Liver (tissue), 8 donors: ENCODE measurements at regions not wholly inside any gene's neighbourhood (a gene's known extent, or its start where the extent isn't known, plus 50 kb on each side); places are given as distances from the start of the nearest gene placed in this dataset.

Experiments
- DNase-seq: peaks from one replicate; pipeline ENCODE4 v3.0.0-alpha.2; 2017; ENCODE audit warnings: low spot score
- H3K27ac ChIP-seq, 2 donors: one replicate each; pipeline ENCODE4 v1.7.0; 2013; ENCODE audit warnings: inconsistent platforms in 2 of 2, low read length in 2 of 2, control low read depth in 1 of 2, low read depth in 1 of 2, mild to moderate bottlenecking in 1 of 2
- H3K27me3 ChIP-seq, 4 donors: one replicate each; pipeline versions ENCODE4 v1.6.1 to v1.7.0; 2013; ENCODE audit warnings: low read length in 3 of 4, inconsistent platforms in 1 of 4, mild to moderate bottlenecking in 1 of 4, moderate library complexity in 1 of 4; ENCODE audit not compliant: control insufficient read depth in 4 of 4, insufficient read depth in 4 of 4
- H3K36me3 ChIP-seq, 4 donors: one replicate each; pipeline versions ENCODE4 v1.6.1 to v1.7.0; 2013; ENCODE audit warnings: low read length in 3 of 4, mild to moderate bottlenecking in 3 of 4, low read depth in 1 of 4, moderate library complexity in 1 of 4; ENCODE audit not compliant: control insufficient read depth in 4 of 4, insufficient read depth in 3 of 4
- H3K4me1 ChIP-seq, 4 donors: one replicate each; pipeline versions ENCODE4 v1.6.1 to v1.7.0; 2013; ENCODE audit warnings: low read length in 3 of 4, mild to moderate bottlenecking in 3 of 4, moderate library complexity in 1 of 4; ENCODE audit not compliant: control insufficient read depth in 4 of 4, insufficient read depth in 4 of 4
- H3K4me3 ChIP-seq, 3 donors: one replicate each; pipeline versions ENCODE4 v1.6.1 to v1.7.0; 2013; ENCODE audit warnings: low read length in 3 of 3, control low read depth in 1 of 3, low read depth in 1 of 3, mild to moderate bottlenecking in 1 of 3
- H3K9ac ChIP-seq, 2 donors: one replicate each; pipeline ENCODE4 v1.7.0; 2013; ENCODE audit warnings: low read length in 2 of 2, mild to moderate bottlenecking in 2 of 2, moderate library complexity in 2 of 2, control low read depth in 1 of 2, low read depth in 1 of 2
- H3K9me3 ChIP-seq, 4 donors: one replicate each; pipeline versions ENCODE4 v1.6.1 to v1.7.0; 2013; ENCODE audit warnings: low read length in 3 of 4; ENCODE audit not compliant: control insufficient read depth in 4 of 4
- ATF3 ChIP-seq: IDR thresholded peaks from 2 replicates; pipeline ENCODE4 v1.6.1; 2016; ENCODE audit warnings: antibody characterized with exemption
- CTCF ChIP-seq: fragments of 150-350 bp; IDR thresholded peaks from 2 replicates; pipeline ENCODE4 v1.5.1; 2017; ENCODE audit warnings: improper control_type of control experiment, low read depth, low read length; ENCODE audit not compliant: missing input control
- EGR1 ChIP-seq, 2 donors: IDR thresholded peaks; 2 replicates each; pipeline ENCODE4 v1.6.1; 2016 to 2018; ENCODE audit warnings: antibody characterized with exemption in 2 of 2, low read depth in 2 of 2
- FOXA1 ChIP-seq: IDR thresholded peaks from 2 replicates; pipeline ENCODE4 v1.6.1; 2016; ENCODE audit warnings: antibody characterized with exemption
- FOXA2 ChIP-seq: IDR thresholded peaks from 2 replicates; pipeline ENCODE4 v1.6.1; 2016; ENCODE audit warnings: antibody characterized with exemption
- GABPA ChIP-seq, 2 donors: IDR thresholded peaks in 1 of 2; conservative IDR thresholded peaks in 1 of 2; 2 replicates each; pipeline ENCODE4 v1.6.1; 2016; ENCODE audit warnings: antibody characterized with exemption in 2 of 2, mild to moderate bottlenecking in 1 of 2, moderate library complexity in 1 of 2
- HNF4A ChIP-seq, 2 donors: conservative IDR thresholded peaks; 2 replicates each; pipeline ENCODE4 v1.6.1; 2016; ENCODE audit warnings: antibody characterized with exemption in 2 of 2, mild to moderate bottlenecking in 2 of 2
- HNF4G ChIP-seq: IDR thresholded peaks from 2 replicates; pipeline ENCODE4 v1.6.1; 2016; ENCODE audit warnings: antibody characterized with exemption
- JUND ChIP-seq, 2 donors: IDR thresholded peaks; 2 replicates each; pipeline ENCODE4 v1.6.1; 2016; ENCODE audit warnings: antibody characterized with exemption in 2 of 2
- MAX ChIP-seq: IDR thresholded peaks from 2 replicates; pipeline ENCODE4 v1.6.1; 2016; ENCODE audit warnings: antibody characterized with exemption
- NR2F2 ChIP-seq: IDR thresholded peaks from 2 replicates; pipeline ENCODE4 v1.6.1; 2016; ENCODE audit warnings: antibody characterized with exemption
- RAD21 ChIP-seq, 2 donors: IDR thresholded peaks; 2 replicates each; pipeline ENCODE4 v1.6.1; 2016; ENCODE audit warnings: antibody characterized with exemption in 2 of 2, mild to moderate bottlenecking in 2 of 2
- REST ChIP-seq: IDR thresholded peaks from 2 replicates; pipeline ENCODE4 v1.6.1; 2016; ENCODE audit warnings: antibody characterized with exemption, mild to moderate bottlenecking
- RXRA ChIP-seq, 2 donors: IDR thresholded peaks; 2 replicates each; pipeline ENCODE4 v1.6.1; 2017 to 2018; ENCODE audit warnings: antibody characterized with exemption in 2 of 2, mild to moderate bottlenecking in 1 of 2
- SP1 ChIP-seq: IDR thresholded peaks from 2 replicates; pipeline ENCODE4 v1.6.1; 2018; ENCODE audit warnings: antibody characterized with exemption, mild to moderate bottlenecking
- TAF1 ChIP-seq: conservative IDR thresholded peaks from 2 replicates; pipeline ENCODE4 v1.6.1; 2016; ENCODE audit warnings: antibody characterized with exemption, mild to moderate bottlenecking
- YY1 ChIP-seq: IDR thresholded peaks from 2 replicates; pipeline ENCODE4 v1.6.1; 2016; ENCODE audit warnings: antibody characterized with exemption, mild to moderate bottlenecking
- ZBTB33 ChIP-seq: IDR thresholded peaks from 2 replicates; pipeline ENCODE4 v1.6.1; 2016; ENCODE audit warnings: antibody characterized with exemption
- WGBS: extraction: QIAGEN DNeasy Blood & Tissue Kit; methylation state at CpG from one replicate; pipeline ENCODE4 v1.1.7; 2013; 5-methylcytosine and 5-hydroxymethylcytosine counted together
- donor health status: healthy.
- donor health status: healthy.
- donor health status: healthy.
- donor health status: healthy.
- donor health status: healthy.

GRCh38 chr7:20026762-20027161 lies 190.4 kb downstream of the MACC1 start:
- Histone ChIP-seq H3K4me1 (no peaks in the 10 kb centered on the region), H3K9me3 (no peaks in the 10 kb centered on the region), H3K36me3 (no peaks in the 10 kb centered on the region), H3K27me3 (no peaks in the 10 kb centered on the region), H3K27ac (no peak overlapping the region), H3K4me3 (no peak overlapping the region), H3K9ac (no peak overlapping the region)
- WGBS, result 79% methylated on average over 4 of the region's 4 CpGs
- no peak for DNase-seq
- TF ChIP-seq RAD21 (IDR thresholded peaks at IDR 0.05) (no peak), REST (no peak)

GRCh38 chr7:20021831-20022230 lies 195.4 kb downstream of the MACC1 start:
- H3K27me3 ChIP-seq, result no peaks in the 10 kb centered on the region
- H3K36me3 ChIP-seq, result no peaks in the 10 kb centered on the region
- no peak for TF ChIP-seq FOXA2
- no peak for TF ChIP-seq EGR1 (IDR thresholded peaks at IDR 0.05; ENCODE audit: low read depth in 2 of 2)
- TF ChIP-seq ATF3, result no peak
- TF ChIP-seq CTCF, result no peak
- no peak for TF ChIP-seq HNF4A (conservative IDR thresholded peaks at IDR 0.05)
- TF ChIP-seq FOXA1, result no peak
- no peak for TF ChIP-seq REST
- no peak for TF ChIP-seq YY1
- TF ChIP-seq NR2F2, result no peak
- TF ChIP-seq HNF4G, result no peak
- TF ChIP-seq GABPA (IDR thresholded peaks at IDR 0.05 in 1 of 2, conservative IDR thresholded peaks at IDR 0.05 in 1 of 2), result no peak
- no peak for TF ChIP-seq ZBTB33
- no peak for TF ChIP-seq JUND (IDR thresholded peaks at IDR 0.05)
- no peak for TF ChIP-seq SP1
- no peak for TF ChIP-seq TAF1
- TF ChIP-seq MAX, result no peak
- no peak for TF ChIP-seq RAD21 (IDR thresholded peaks at IDR 0.05)
- TF ChIP-seq RXRA (IDR thresholded peaks at IDR 0.05), result no peak
- no peaks in the 10 kb centered on the region for H3K9me3 ChIP-seq
- no peak overlapping the region for H3K27ac ChIP-seq
- WGBS, result 23% methylated on average over 1 of the region's 1 CpG
- H3K9ac ChIP-seq, result no peak overlapping the region
- H3K4me3 ChIP-seq, result no peak overlapping the region
- no peaks in the 10 kb centered on the region for H3K4me1 ChIP-seq
- DNase-seq, result no peak
